GM18517 (cell line): ENCODE measurements at regions not wholly inside any gene's neighbourhood (a gene's known extent, or its start where the extent isn't known, plus 50 kb on each side); places are given as distances from the start of the nearest gene placed in this dataset.

Experiments used
- ATAC-seq: cut with Tn5 transposase; IDR thresholded peaks from one replicate; pipeline ENCODE4 v1.9.1; 2021; ENCODE audit warnings: mild to moderate bottlenecking, moderate library complexity; ENCODE audit not compliant: unreplicated experiment

GRCh38 chr2:156165742-156166141 is 166.8 kb downstream of the NR4A2 start:
- no peak for ATAC-seq

GRCh38 chr2:156164091-156164720 is 168.3 kb downstream of the NR4A2 start:
- ATAC-seq = no peak

- ATAC-seq = no peak
These were observed 173.7 kb downstream of the NR4A2 start for GRCh38 chr2:156158808-156159207.

- ATAC-seq = no peak
These were observed 174.9 kb downstream of the NR4A2 start for GRCh38 chr2:156157670-156158069.

- ATAC-seq = no peak
These were observed 175.9 kb downstream of the NR4A2 start for GRCh38 chr2:156156580-156156979.

- ATAC-seq = no peak
These were observed 177.2 kb downstream of the NR4A2 start for GRCh38 chr2:156155319-156155718.

- ATAC-seq = no peak
These were observed 181.2 kb downstream of the NR4A2 start for GRCh38 chr2:156151351-156151750.

GRCh38 chr2:156147594-156148330 is 184.8 kb downstream of the NR4A2 start:
- ATAC-seq = peak; percentile 89

- ATAC-seq = no peak
These were observed 186.5 kb downstream of the NR4A2 start for GRCh38 chr2:156145976-156146375.

GRCh38 chr2:156145469-156145868 is 187.1 kb downstream of the NR4A2 start:
- ATAC-seq = no peak

GRCh38 chr2:156136566-156136965 is 196.0 kb downstream of the NR4A2 start:
- no peak for ATAC-seq

GRCh38 chr2:156134887-156135286 is 197.6 kb downstream of the NR4A2 start:
- no peak for ATAC-seq

- ATAC-seq = no peak
These were observed 199.6 kb downstream of the NR4A2 start for GRCh38 chr2:156132941-156133340.

GRCh38 chr2:156132130-156132529 is 200.4 kb downstream of the NR4A2 start:
- no peak for ATAC-seq

GRCh38 chr2:156129227-156129626 is 203.3 kb downstream of the NR4A2 start:
- ATAC-seq = no peak

- no peak for ATAC-seq
These were observed 207.5 kb downstream of the NR4A2 start for GRCh38 chr2:156125018-156125417.

- ATAC-seq = no peak
These were observed 208.1 kb downstream of the NR4A2 start for GRCh38 chr2:156124458-156124857.

GRCh38 chr2:156118753-156119416 is 213.6 kb downstream of the NR4A2 start:
- ATAC-seq = no peak

GRCh38 chr2:156116113-156116512 is 216.4 kb downstream of the NR4A2 start:
- no peak for ATAC-seq

- ATAC-seq = no peak
These were observed 217.2 kb downstream of the NR4A2 start for GRCh38 chr2:156115338-156115737.

GRCh38 chr2:156112323-156112722 is 220.2 kb downstream of the NR4A2 start:
- ATAC-seq = no peak

GRCh38 chr2:156110890-156111289 is 221.6 kb downstream of the NR4A2 start:
- peak; percentile 98 for ATAC-seq
